ENCODE measurements at regions not wholly inside any gene's neighbourhood (a gene's known extent, or its start where the extent isn't known, plus 50 kb on each side); places are given as distances from the start of the nearest gene placed in this dataset.

GRCh38 chr4:184268584-184269160 is 51.0 kb upstream of the ENPP6 start:
- Mint-ChIP-seq H3K36me3 (ENCODE audit: low read depth) (no peaks in the 10 kb centered on the region), H3K27ac (no peak overlapping the region), H3K9me3 (no peaks in the 10 kb centered on the region), H3K4me3 (no peak overlapping the region), H3K4me1 (peaks cover 5% of the 10 kb centered on the region), H3K27me3 (ENCODE audit: low read depth) (peaks cover 5% of the 10 kb centered on the region)
- TF ChIP-seq CTCF (IDR thresholded peaks at IDR 0.05; ENCODE audit: unreplicated experiment in 3 of 3): no peak

- TF ChIP-seq CTCF (IDR thresholded peaks at IDR 0.05; ENCODE audit: unreplicated experiment in 3 of 3): no peak
- Mint-ChIP-seq H3K27me3 (ENCODE audit: low read depth) (peaks cover 5% of the 10 kb centered on the region), H3K4me1 (peaks cover 5% of the 10 kb centered on the region), H3K4me3 (no peak overlapping the region), H3K36me3 (ENCODE audit: low read depth) (no peaks in the 10 kb centered on the region), H3K9me3 (no peaks in the 10 kb centered on the region), H3K27ac (no peak overlapping the region)
Observed at GRCh38 chr4:184267673-184268583, 50.3 kb upstream of the ENPP6 start.
